AG08395 (cell line): ENCODE measurements at regions not wholly inside any gene's neighbourhood (a gene's known extent, or its start where the extent isn't known, plus 50 kb on each side); places are given as distances from the start of the nearest gene placed in this dataset.
A peak's percentile ranks its signal among the peaks of the same experiment; 100 is the strongest.
"Not testable (repeated sequence)": the region's sequence is repeated elsewhere in the genome, so short reads cannot be mapped to it uniquely, and the experiment has no call there.

Experiments used
- DNase-seq: peaks from one replicate; pipeline ENCODE4 v3.0.0; 2012; ENCODE audit warnings: mixed read lengths, low spot score

- peak; percentile 27 for DNase-seq
Observed at GRCh38 chr12:67716817-67717216, 68.3 kb downstream of the DYRK2 start.

- DNase-seq = not testable (repeated sequence)
Observed at GRCh38 chr12:67719303-67719702, 70.8 kb downstream of the DYRK2 start.

- peak; percentile 49 for DNase-seq
Observed at GRCh38 chr12:67720351-67720856, 71.9 kb downstream of the DYRK2 start.

GRCh38 chr12:67721248-67721647 lies 72.7 kb downstream of the DYRK2 start:
- DNase-seq = no peak

GRCh38 chr12:67722296-67722695 lies 73.8 kb downstream of the DYRK2 start:
- no peak for DNase-seq

- DNase-seq = no peak
Observed at GRCh38 chr12:67726868-67727267, 78.3 kb downstream of the DYRK2 start.

GRCh38 chr12:67727702-67728666 lies 79.4 kb downstream of the DYRK2 start:
- DNase-seq = no peak

GRCh38 chr12:67732857-67733256 lies 84.3 kb downstream of the DYRK2 start:
- DNase-seq = no peak

GRCh38 chr12:67735868-67736267 lies 87.3 kb downstream of the DYRK2 start:
- no peak for DNase-seq

- no peak for DNase-seq
Observed at GRCh38 chr12:67740711-67741110, 92.2 kb downstream of the DYRK2 start.

DNA sequence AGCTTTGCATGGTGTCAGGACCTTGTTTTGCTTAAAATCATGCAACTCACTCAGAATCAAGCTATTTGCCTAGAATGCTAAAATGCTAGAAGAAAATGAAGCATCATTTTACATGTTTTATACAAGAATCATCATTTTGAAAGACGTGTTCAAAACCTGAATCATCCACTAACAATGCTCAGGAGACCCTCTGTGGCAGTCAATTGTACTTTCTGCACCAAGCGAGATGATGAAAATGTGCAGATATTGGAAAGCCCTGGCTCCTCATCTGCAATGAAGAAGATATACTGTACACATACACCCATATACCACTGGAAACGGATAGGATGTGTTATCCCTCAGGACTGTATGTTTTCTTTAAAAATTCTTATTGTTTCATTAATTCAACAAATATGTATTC lies 92.7 kb downstream of the DYRK2 start:
- DNase-seq = no peak

DNA sequence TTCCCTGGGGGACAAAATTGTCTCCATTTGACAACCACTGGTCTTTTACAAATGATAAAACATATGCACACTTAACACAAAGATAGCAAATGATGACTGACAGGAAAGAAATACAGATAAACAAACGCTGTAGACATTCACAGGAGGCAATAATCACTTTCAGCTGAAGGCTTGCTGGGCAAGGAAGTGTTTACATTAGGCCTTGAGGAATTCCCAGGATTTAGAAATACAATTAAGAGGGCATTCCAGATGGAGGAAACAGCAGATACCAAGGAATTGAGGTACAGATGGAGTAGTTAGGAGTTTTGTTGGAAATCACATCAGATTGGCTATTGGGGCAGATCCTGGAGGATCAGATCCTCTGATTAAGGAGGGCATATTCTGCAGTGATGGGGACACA lies 93.9 kb downstream of the DYRK2 start:
- no peak for DNase-seq

DNA sequence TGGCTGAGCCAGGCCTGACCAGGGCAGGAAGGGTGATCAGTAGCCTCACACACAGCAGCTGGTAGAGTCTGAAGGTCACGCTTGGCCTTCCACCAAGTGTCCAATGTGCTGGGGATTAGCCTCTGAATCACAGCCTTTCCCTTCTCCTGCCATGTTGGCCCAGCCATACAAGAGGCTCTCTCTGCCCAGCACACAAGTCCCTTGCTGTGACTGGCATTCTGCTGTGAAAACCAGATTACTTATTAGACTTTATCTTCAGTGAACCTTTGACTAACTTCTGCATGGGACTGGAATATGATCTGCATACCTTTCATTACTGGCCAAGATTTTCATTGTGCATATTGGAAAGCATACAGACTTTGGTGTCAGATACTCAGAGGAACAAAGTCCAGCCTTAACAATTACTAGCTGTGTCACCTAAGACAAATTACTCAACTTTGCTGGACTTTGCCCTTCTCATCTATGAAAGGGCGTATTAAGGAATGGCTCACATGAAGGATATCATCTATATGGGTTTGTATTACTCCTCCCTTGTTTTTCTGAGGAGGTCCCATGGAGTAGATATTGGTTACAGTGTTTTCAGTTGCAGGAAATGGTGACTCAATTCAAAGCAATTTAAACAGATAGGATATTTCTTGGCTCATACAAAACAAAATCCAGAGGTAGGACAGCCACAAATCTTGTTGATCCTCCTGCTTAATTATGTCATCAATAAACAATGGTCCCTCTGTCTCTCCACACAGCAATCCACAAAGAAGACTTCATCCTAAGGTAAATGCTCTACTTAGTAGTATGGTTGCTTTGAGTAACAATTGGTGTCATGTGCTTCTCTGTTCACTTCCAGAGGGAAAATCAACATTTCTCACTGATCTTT lies 99.6 kb downstream of the DYRK2 start:
- DNase-seq = peak; percentile 66

GRCh38 chr12:67748743-67749040 lies 100.1 kb downstream of the DYRK2 start:
- no peak for DNase-seq

DNA sequence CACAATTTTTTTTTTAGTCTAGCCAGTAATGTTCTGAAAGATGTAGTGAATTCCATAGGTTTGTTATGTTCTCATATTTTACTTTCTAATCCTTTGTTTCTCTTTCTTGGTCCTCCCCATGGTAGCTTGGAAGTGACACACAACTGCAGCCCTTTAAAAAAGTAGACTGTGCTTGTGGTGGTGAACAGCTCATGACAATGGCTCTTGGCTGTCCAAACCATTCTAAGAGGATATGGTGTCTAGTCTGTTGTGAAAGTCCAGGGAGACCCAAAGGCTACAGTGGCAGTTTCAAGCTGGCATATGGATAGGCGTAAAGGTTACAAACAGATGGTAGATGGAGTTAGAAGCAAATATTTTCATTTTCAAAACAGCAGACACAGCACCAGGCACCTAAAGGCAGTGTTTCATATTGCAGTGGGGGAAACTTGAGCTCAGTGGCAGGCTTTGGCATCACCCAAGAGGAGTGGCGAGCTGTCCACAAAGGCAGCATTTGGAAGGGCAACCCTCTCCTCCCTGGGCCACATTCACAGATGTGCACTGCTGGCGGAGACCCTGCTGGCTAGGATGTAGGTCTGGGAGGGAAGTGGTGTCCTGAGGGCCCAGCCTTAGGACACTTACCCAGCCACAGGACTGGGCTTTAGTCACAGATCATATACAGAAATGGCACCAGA lies 102.1 kb downstream of the DYRK2 start:
- DNase-seq = no peak

DNA sequence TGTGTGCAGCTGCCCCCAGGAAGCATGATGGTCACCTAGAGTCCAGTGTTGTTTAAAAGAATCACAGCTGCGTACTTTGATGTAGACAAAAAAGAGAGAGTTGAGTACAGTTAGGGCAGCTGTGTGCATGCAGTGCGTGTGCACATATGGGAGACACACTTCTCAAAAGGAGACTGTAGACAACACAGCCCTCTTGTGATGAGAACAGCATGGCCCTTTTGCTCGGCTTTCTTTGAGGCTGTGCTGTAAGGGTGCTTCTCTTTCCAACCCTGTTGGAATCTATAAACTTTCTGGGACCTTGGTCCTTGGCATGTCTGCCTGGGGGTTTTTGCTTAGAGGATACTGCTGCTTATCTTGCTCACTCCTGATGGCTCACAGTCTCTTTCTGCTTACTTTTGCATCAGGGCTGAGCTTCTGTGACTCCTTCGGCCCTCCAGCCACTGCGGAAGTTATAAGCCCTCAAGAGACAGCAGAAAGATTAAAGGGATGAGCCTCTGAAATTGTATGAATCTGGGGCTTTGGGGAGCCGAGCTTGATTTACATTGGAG lies 102.9 kb downstream of the DYRK2 start:
- peak; percentile 26 for DNase-seq

GRCh38 chr12:67752226-67752732 lies 103.7 kb downstream of the DYRK2 start:
- DNase-seq = peak; percentile 25

DNA sequence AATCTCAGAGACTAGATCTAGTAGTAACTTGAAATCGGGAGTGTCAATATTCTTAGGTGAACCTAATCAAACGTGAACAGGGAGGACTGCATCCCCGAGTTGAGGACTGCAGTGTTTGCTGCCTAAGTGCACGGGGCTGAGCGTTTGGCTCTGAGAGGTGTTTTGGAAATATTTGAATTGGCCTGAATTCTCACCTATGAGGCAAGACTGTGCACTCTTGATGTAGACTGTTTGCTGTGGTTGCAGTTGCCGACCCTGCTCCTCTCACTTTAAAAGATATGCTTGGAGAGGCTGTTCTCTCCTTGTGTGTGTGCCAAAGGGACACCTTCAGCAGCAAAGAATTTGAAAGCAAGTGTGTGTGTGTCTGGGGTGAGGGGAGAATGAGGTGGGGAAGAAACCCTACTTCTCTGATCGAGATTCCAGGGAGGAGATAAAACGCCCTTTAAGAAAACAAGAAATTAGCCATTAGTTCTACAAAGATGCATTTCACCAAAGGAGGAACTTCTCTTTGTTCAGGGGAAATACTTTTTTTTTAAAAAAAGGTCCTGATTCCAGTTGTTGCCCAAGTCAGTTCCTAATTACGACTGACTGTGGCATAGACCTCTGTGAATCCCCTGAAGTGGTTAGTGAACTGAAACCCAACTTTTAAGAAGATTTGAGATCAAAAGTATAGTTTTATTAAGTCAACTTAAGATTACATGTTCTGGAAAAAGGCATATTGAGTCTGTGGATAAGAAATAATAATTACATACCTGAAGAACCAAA lies 106.6 kb downstream of the DYRK2 start:
- DNase-seq = no peak

- no peak for DNase-seq
Observed at GRCh38 chr12:67757651-67758050, 109.1 kb downstream of the DYRK2 start.

DNA sequence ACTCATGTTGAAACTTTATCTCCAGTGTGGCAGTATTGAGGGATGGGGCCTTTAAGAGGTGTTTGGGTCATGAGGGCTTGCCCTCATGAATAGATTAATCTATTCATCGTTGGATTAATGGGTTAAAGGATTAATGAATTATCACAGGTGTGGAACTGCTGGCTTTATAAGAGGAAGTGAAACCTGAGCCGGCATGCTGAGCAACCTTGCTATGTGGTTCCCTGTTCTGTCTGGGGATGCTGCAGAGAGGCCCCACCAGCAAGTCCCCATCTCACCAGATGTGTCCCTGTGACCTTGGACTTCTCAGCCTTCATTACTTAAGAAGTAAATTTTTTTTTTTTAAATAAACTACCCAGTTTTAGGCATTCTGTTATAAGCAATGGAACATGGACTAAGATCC lies 109.6 kb downstream of the DYRK2 start:
- no peak for DNase-seq

GRCh38 chr12:67758521-67758920 lies 110.0 kb downstream of the DYRK2 start:
- no peak for DNase-seq
